CD4-positive, alpha-beta T cell treated with Interferon gamma for 1 hour (primary cell): ENCODE measurements at regions not wholly inside any gene's neighbourhood (a gene's known extent, or its start where the extent isn't known, plus 50 kb on each side); places are given as distances from the start of the nearest gene placed in this dataset.
"Not testable (repeated sequence)": the region's sequence is repeated elsewhere in the genome, so short reads cannot be mapped to it uniquely, and the experiment has no call there.

ENCODE experiments used
- DNase-seq: peaks from one replicate; pipeline ENCODE4 v3.0.0-alpha.2; 2020

GRCh38 chr9:66152406-66152805 lies 415.5 kb downstream of the FOXD4L4 start:
- not testable (repeated sequence) for DNase-seq

- peak; percentile 24 for DNase-seq
Measured at GRCh38 chr9:66153021-66153725, 416.2 kb downstream of the FOXD4L4 start.

GRCh38 chr9:66153971-66154691 lies 417.2 kb downstream of the FOXD4L4 start:
- DNase-seq: not testable (repeated sequence)

GRCh38 chr9:66182316-66182715 lies 445.4 kb downstream of the FOXD4L4 start:
- not testable (repeated sequence) for DNase-seq

GRCh38 chr9:66183648-66184047 lies 446.7 kb downstream of the FOXD4L4 start:
- DNase-seq: not testable (repeated sequence)

- not testable (repeated sequence) for DNase-seq
Measured at GRCh38 chr9:66197199-66197598, 460.3 kb downstream of the FOXD4L4 start.

GRCh38 chr9:66198421-66198820 lies 461.5 kb downstream of the FOXD4L4 start:
- not testable (repeated sequence) for DNase-seq

- not testable (repeated sequence) for DNase-seq
Measured at GRCh38 chr9:66206617-66207016, 469.7 kb downstream of the FOXD4L4 start.

- DNase-seq: not testable (repeated sequence)
Measured at GRCh38 chr9:66207914-66208313, 471.0 kb downstream of the FOXD4L4 start.

GRCh38 chr9:66244763-66245162 lies 507.8 kb downstream of the FOXD4L4 start:
- not testable (repeated sequence) for DNase-seq

- DNase-seq: not testable (repeated sequence)
Measured at GRCh38 chr9:66245481-66245880, 508.5 kb downstream of the FOXD4L4 start.

- not testable (repeated sequence) for DNase-seq
Measured at GRCh38 chr9:66257581-66257980, 520.6 kb downstream of the FOXD4L4 start.

- DNase-seq: not testable (repeated sequence)
Measured at GRCh38 chr9:66261576-66261975, 524.6 kb downstream of the FOXD4L4 start.

- DNase-seq: not testable (repeated sequence)
Measured at GRCh38 chr9:66263621-66264020, 526.7 kb downstream of the FOXD4L4 start.

GRCh38 chr9:66264786-66265185 lies 527.8 kb downstream of the FOXD4L4 start:
- not testable (repeated sequence) for DNase-seq

- peak; percentile 31 for DNase-seq
Measured at GRCh38 chr9:66266202-66266601, 529.3 kb downstream of the FOXD4L4 start.

- DNase-seq: not testable (repeated sequence)
Measured at GRCh38 chr9:66266856-66267430, 530.0 kb downstream of the FOXD4L4 start.

GRCh38 chr9:66267684-66268083 lies 530.7 kb downstream of the FOXD4L4 start:
- DNase-seq: peak; percentile 68

GRCh38 chr9:66269024-66269423 lies 532.1 kb downstream of the FOXD4L4 start:
- DNase-seq: not testable (repeated sequence)

GRCh38 chr9:66269783-66270182 lies 532.8 kb downstream of the FOXD4L4 start:
- peak; percentile 77 for DNase-seq

GRCh38 chr9:66278809-66279208 lies 541.9 kb downstream of the FOXD4L4 start:
- not testable (repeated sequence) for DNase-seq
